IMR-90 (cell line): ENCODE measurements at regions not wholly inside any gene's neighbourhood (a gene's known extent, or its start where the extent isn't known, plus 50 kb on each side); places are given as distances from the start of the nearest gene placed in this dataset.

Source experiments
- ATAC-seq: fragments of 200-7000 bp; cut with Tn5 transposase; 2 replicates; pipeline ENCODE4 v1.9.1; 2020; ENCODE audit warnings: low read depth, mild to moderate bottlenecking, moderate library complexity
- BruUV-seq: library from RNA; stranded (reverse); fragments of 400-500 nt; replicated peaks from 2 replicates; lab custom pipeline; 2021; lab: Mats Ljungman, UMichigan
- CTCF ChIA-PET: fragments of 300-600 bp; formaldehyde crosslinking; extraction: SDS; loops from one replicate; lab custom pipeline; 2021; ENCODE audit warnings: antibody characterized with exemption; lab: Yijun Ruan, JAX
- POLR2A ChIA-PET: fragments of 300-600 bp; sonication (Branson Sonifier 250); formaldehyde crosslinking; loops from one replicate; lab custom pipeline; 2022; ENCODE audit warnings: antibody characterized with exemption; ENCODE audit not compliant: unreplicated experiment; lab: Charles Lee
- DNase-seq: peaks from one replicate; pipeline ENCODE4 v3.0.0; 2013
- H2AFZ ChIP-seq: replicated peaks from 2 replicates; pipeline ENCODE3; 2013; ENCODE audit warnings: low read length, mild to moderate bottlenecking; ENCODE audit not compliant: poor library complexity
- H2AK5ac ChIP-seq: 2 replicates; pipeline ENCODE4 v1.6.1; 2013; ENCODE audit warnings: low read depth, low read length, inconsistent platforms
- H2AK9ac ChIP-seq: replicated peaks from 2 replicates; pipeline ENCODE3; 2013; ENCODE audit warnings: mild to moderate bottlenecking, low read depth, low read length, moderate library complexity; ENCODE audit not compliant: poor library complexity
- H2BK120ac ChIP-seq: 2 replicates; pipeline ENCODE4 v1.6.1; 2013; ENCODE audit warnings: low read depth, low read length, inconsistent platforms
- H2BK15ac ChIP-seq: 3 replicates; pipeline ENCODE4 v1.6.1; 2013; ENCODE audit warnings: low read depth, low read length, inconsistent platforms
- H2BK20ac ChIP-seq: 2 replicates; pipeline ENCODE4 v1.6.1; 2013; ENCODE audit warnings: low read depth, mild to moderate bottlenecking, inconsistent platforms, low read length, moderate library complexity
- H2BK5ac ChIP-seq: 2 replicates; pipeline ENCODE4 v1.6.1; 2013; ENCODE audit warnings: mild to moderate bottlenecking, low read depth, low read length, inconsistent platforms; ENCODE audit not compliant: poor library complexity, severe bottlenecking
- H3K14ac ChIP-seq: replicated peaks from 2 replicates; pipeline ENCODE4 v1.6.1; 2013; ENCODE audit warnings: low read depth, low read length, inconsistent platforms
- H3K18ac ChIP-seq: 2 replicates; pipeline ENCODE4 v1.6.1; 2013; ENCODE audit warnings: low read depth, low read length, control low read depth
- H3K23ac ChIP-seq: 2 replicates; pipeline ENCODE4 v1.6.1; 2013; ENCODE audit warnings: low read depth, low read length, inconsistent platforms
- H3K27ac ChIP-seq: 2 replicates; pipeline ENCODE4 v1.5.1; 2013; ENCODE audit warnings: mild to moderate bottlenecking, control low read depth, low read length; ENCODE audit not compliant: insufficient read depth
- H3K27me3 ChIP-seq: 2 replicates; pipeline ENCODE4 v1.6.1; 2013; ENCODE audit warnings: low read length; ENCODE audit not compliant: control insufficient read depth, insufficient read depth
- H3K36me3 ChIP-seq: 2 replicates; pipeline ENCODE4 v1.6.1; 2013; ENCODE audit warnings: low read length, mixed read lengths; ENCODE audit not compliant: control insufficient read depth, insufficient read depth
- H3K4ac ChIP-seq: 2 replicates; pipeline ENCODE4 v1.6.1; 2013; ENCODE audit warnings: low read depth, low read length, inconsistent platforms
- H3K4me1 ChIP-seq: 2 replicates; pipeline ENCODE4 v1.6.1; 2013; ENCODE audit warnings: low read length, mixed read lengths; ENCODE audit not compliant: control insufficient read depth, insufficient read depth
- H3K4me2 ChIP-seq: 2 replicates; pipeline ENCODE4 v1.6.1; 2013; ENCODE audit warnings: low read depth, mild to moderate bottlenecking, control low read depth, low read length, moderate library complexity
- H3K4me3 ChIP-seq: 2 replicates; pipeline ENCODE4 v1.5.1; 2013; ENCODE audit warnings: low read depth, mild to moderate bottlenecking, control low read depth, low read length, moderate library complexity; ENCODE audit not compliant: insufficient read depth
- H3K56ac ChIP-seq: 2 replicates; pipeline ENCODE4 v1.6.1; 2013; ENCODE audit warnings: low read length, inconsistent platforms; ENCODE audit not compliant: insufficient read depth; ENCODE audit errors: extremely low read depth
- H3K79me1 ChIP-seq, 2 experiments: 2 replicates each; pipeline ENCODE4 v1.6.1; 2013; ENCODE audit warnings: low read length in 2 of 2, inconsistent platforms in 1 of 2, low read depth in 1 of 2
- H3K9ac ChIP-seq: 2 replicates; pipeline ENCODE4 v1.6.1; 2013; ENCODE audit warnings: low read depth, low read length, control low read depth
- H3K9me1 ChIP-seq: 2 replicates; pipeline ENCODE4 v1.6.1; 2013; ENCODE audit warnings: low read length, inconsistent platforms; ENCODE audit not compliant: insufficient read depth
- H3K9me3 ChIP-seq: 2 replicates; pipeline ENCODE4 v1.6.1; 2013; ENCODE audit warnings: low read length; ENCODE audit not compliant: control insufficient read depth, insufficient read depth
- H4K20me1 ChIP-seq: 2 replicates; pipeline ENCODE4 v1.6.1; 2013; ENCODE audit warnings: low read length, inconsistent platforms; ENCODE audit not compliant: insufficient read depth
- H4K5ac ChIP-seq: 2 replicates; pipeline ENCODE4 v1.6.1; 2013; ENCODE audit warnings: mild to moderate bottlenecking, low read depth, low read length, control low read depth
- H4K8ac ChIP-seq, 2 experiments: 2 replicates each; pipeline ENCODE4 v1.6.1; 2013; ENCODE audit warnings: low read depth in 2 of 2, low read length in 2 of 2, control low read depth in 1 of 2, inconsistent platforms in 1 of 2
- H4K91ac ChIP-seq: 2 replicates; pipeline ENCODE4 v1.6.1; 2013; ENCODE audit warnings: low read depth, low read length, inconsistent platforms; ENCODE audit not compliant: insufficient read depth
- CHD1 ChIP-seq: IDR thresholded peaks from 2 replicates; pipeline ENCODE4 v1.6.1; 2012; ENCODE audit warnings: low read depth, low read length, improper control_type of control experiment
- ELK1 ChIP-seq: fragments of 150-350 bp; IDR thresholded peaks from 2 replicates; pipeline ENCODE4 v1.6.1; 2016; ENCODE audit warnings: low read depth, mild to moderate bottlenecking, low read length, moderate library complexity, borderline replicate concordance
- MAFK ChIP-seq: IDR thresholded peaks from 2 replicates; pipeline ENCODE4 v1.6.1; 2012; ENCODE audit warnings: low read depth, low read length, improper control_type of control experiment
- MAZ ChIP-seq: IDR thresholded peaks from 2 replicates; pipeline ENCODE4 v1.6.1; 2012; ENCODE audit warnings: low read depth, mild to moderate bottlenecking, low read length, improper control_type of control experiment, moderate library complexity, borderline replicate concordance
- RAD21 ChIP-seq: IDR thresholded peaks from 2 replicates; pipeline ENCODE4 v1.6.1; 2012; ENCODE audit warnings: low read length, improper control_type of control experiment
- RCOR1 ChIP-seq: IDR thresholded peaks from 2 replicates; pipeline ENCODE4 v1.6.1; 2012; ENCODE audit warnings: mild to moderate bottlenecking, low read length, improper control_type of control experiment; ENCODE audit not compliant: insufficient replicate concordance
- SMC3 ChIP-seq: fragments of 150-350 bp; IDR thresholded peaks from 2 replicates; pipeline ENCODE4 v1.6.1; 2016; ENCODE audit warnings: low read depth, mild to moderate bottlenecking, antibody characterized with exemption, low read length, moderate library complexity
- USF2 ChIP-seq: fragments of 150-350 bp; IDR thresholded peaks from 2 replicates; pipeline ENCODE4 v1.6.1; 2017; ENCODE audit warnings: mild to moderate bottlenecking, antibody characterized with exemption, low read length, low read depth
- WGBS, 2 experiments: methylation state at CpG; one replicate each; pipeline versions ENCODE4 v1.1.5 to v1.1.7; 2013; ENCODE audit warnings: missing lambda C conversion rate in 2 of 2; ENCODE audit not compliant: insufficient read length in 1 of 2; ENCODE audit errors: extremely low coverage in 2 of 2; 5-methylcytosine and 5-hydroxymethylcytosine counted together
- dilution Hi-C: fragments of 300-500 bp; cut with HindIII; formaldehyde crosslinking; loops from one replicate; pipeline ENCODE4 v1.14.3; 2018; ENCODE audit warnings: low sequenced_read_pairs; ENCODE audit not compliant: unreplicated experiment
- in situ Hi-C: fragments of 300-500 bp; cut with MboI; formaldehyde crosslinking; loops from 3 replicates; pipeline ENCODE4 v1.14.3; 2019; ENCODE audit warnings: low sequenced_read_pairs, inconsistent platforms, mixed read lengths
- intact Hi-C: fragments of 100-400 bp; cut with micrococcal nuclease; formaldehyde crosslinking; loops from 2 replicates; pipeline ENCODE4 v1.10.0; 2022

GRCh38 chr1:228875741-228876140, 140.5 kb downstream of the RHOU start:
- Histone ChIP-seq H2AK5ac (no peak overlapping the region), H3K36me3 (no peaks in the 10 kb centered on the region), H3K79me1 (no peaks in the 10 kb centered on the region), H2AFZ (no peak overlapping the region), H2BK5ac (no peak overlapping the region), H3K9me1 (no peaks in the 10 kb centered on the region), H2BK20ac (no peak overlapping the region), H3K9ac (no peak overlapping the region), H3K9me3 (no peaks in the 10 kb centered on the region), H2BK15ac (no peak overlapping the region), H3K4ac (no peak overlapping the region), H2AK9ac (no peak overlapping the region), H3K14ac (no peak overlapping the region), H3K27ac (no peak overlapping the region), H3K27me3 (peaks cover 8% of the 10 kb centered on the region), H4K5ac (no peak overlapping the region), H3K56ac (no peak overlapping the region), H3K4me3 (no peak overlapping the region), H4K91ac (no peak overlapping the region), H3K4me2 (no peak overlapping the region), H3K23ac (no peak overlapping the region), H3K18ac (no peak overlapping the region), H3K4me1 (peaks cover 4% of the 10 kb centered on the region; the same call in 1 of the 2 replicates), H4K8ac (no peak overlapping the region), H2BK120ac (no peak overlapping the region; the same call in 1 of the 2 replicates), H4K20me1 (no peaks in the 10 kb centered on the region)
- intact Hi-C loops (no loop called here), dilution Hi-C loops (no loop called here), in situ Hi-C loops (no loop called here)
- CTCF ChIA-PET: no interaction called here
- WGBS, 2 experiments: no CpG with 5 or more reads among the region's 3 CpGs
- no TSS peak for BruUV-seq
- POLR2A ChIA-PET: no interaction called here
- TF ChIP-seq RAD21: no peak
- no peak for TF ChIP-seq SMC3
- TF ChIP-seq CHD1: no peak
- TF ChIP-seq MAFK: no peak
- TF ChIP-seq ELK1: no peak
- no peak for TF ChIP-seq RCOR1
- no peak for TF ChIP-seq USF2
- no peak for TF ChIP-seq MAZ
- no peak for DNase-seq
- ATAC-seq: no peak
